Stimulated activated naive CD8-positive, alpha-beta T cell treated with anti-CD3 and anti-CD28 coated beads, Interleukin-15, Interleukin-2, amounts not matched to agents 100 ng/mL and 50 ng/mL, for 24 hours (primary cell): ENCODE measurements at regions not wholly inside any gene's neighbourhood (a gene's known extent, or its start where the extent isn't known, plus 50 kb on each side); places are given as distances from the start of the nearest gene placed in this dataset.

Source experiments
- H3K27ac Mint-ChIP-seq: one replicate; pipeline ENCODE4 v1.8.0; 2021; ENCODE audit warnings: mild to moderate bottlenecking, mixed read lengths
- H3K27me3 Mint-ChIP-seq: one replicate; pipeline ENCODE4 v1.8.0; 2021; ENCODE audit warnings: mixed read lengths
- H3K36me3 Mint-ChIP-seq: one replicate; pipeline ENCODE4 v1.8.0; 2021; ENCODE audit warnings: low read depth, mixed read lengths
- H3K4me1 Mint-ChIP-seq: one replicate; pipeline ENCODE4 v1.8.0; 2021; ENCODE audit warnings: low read depth, mixed read lengths
- H3K4me3 Mint-ChIP-seq: one replicate; pipeline ENCODE4 v1.8.0; 2021; ENCODE audit warnings: mild to moderate bottlenecking, mixed read lengths
- H3K9me3 Mint-ChIP-seq: one replicate; pipeline ENCODE4 v1.8.0; 2021; ENCODE audit warnings: mixed read lengths

DNA sequence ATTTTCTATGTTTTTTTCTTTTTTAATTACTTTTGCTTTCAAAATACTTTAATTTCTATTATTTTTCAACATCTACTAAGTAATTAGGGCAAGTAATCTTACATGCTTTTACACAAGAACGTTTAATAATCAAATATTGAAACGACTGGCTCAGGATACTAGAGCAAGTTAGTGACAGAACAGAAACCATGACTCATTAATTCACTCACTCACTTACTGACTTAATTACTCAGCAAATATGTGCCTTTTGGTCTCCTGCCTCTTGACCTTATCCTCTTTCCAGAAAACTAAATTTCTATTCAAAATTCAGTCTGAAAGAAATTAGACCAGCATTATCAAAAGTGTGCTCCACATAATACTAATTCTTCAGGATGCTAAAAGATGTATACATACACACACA, 314.9 kb upstream of the TEX13C start:
- Mint-ChIP-seq H3K4me1 (no peaks in the 10 kb centered on the region), H3K27me3 (no peaks in the 10 kb centered on the region), H3K4me3 (no peak overlapping the region), H3K9me3 (peaks cover 3% of the 10 kb centered on the region), H3K27ac (no peak overlapping the region), H3K36me3 (no peaks in the 10 kb centered on the region)

DNA sequence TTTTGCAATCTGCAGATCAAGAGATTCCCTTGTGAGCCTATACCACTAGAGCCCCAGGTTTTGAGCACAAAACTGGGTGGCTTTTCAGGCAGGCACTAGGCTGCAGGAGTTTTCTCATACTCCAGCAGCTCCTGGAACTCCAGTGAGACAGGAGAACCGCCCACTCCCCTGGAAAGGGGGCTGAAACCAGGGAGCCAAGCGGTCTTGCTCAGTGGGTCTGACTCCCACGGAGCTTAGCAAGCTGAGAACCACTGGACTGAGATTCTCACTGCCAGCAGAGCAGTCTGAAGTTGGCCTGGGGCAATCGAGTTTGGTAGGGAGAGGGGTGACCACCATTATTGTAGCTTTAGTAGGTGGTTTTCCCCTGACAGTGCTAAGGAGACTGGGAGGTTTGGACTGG, 313.8 kb upstream of the TEX13C start:
- H3K27me3 Mint-ChIP-seq: no peaks in the 10 kb centered on the region
- H3K27ac Mint-ChIP-seq: no peak overlapping the region
- no peaks in the 10 kb centered on the region for H3K36me3 Mint-ChIP-seq
- H3K4me3 Mint-ChIP-seq: no peak overlapping the region
- no peaks in the 10 kb centered on the region for H3K4me1 Mint-ChIP-seq
- H3K9me3 Mint-ChIP-seq: peaks cover 3% of the 10 kb centered on the region

DNA sequence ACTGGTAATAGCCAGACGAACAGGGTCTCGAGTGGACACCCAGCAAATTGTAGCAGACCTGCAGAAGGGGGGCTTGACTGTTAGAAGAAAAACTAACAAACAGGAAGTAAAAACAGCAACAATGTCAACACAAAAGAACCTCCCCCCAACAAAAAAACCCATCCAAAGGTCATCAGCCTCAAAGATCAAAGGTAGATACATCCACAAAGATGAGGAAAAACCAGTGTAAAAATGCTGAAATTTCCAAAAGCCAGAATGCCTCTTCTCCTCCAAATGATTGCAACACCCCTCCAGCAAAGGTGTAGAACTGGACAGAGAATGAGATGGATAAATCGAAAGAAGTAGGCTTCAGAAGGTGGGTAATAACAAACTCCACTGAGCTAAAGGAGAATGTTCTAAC, 313.0 kb upstream of the TEX13C start:
- Mint-ChIP-seq H3K4me1 (no peaks in the 10 kb centered on the region), H3K27me3 (no peaks in the 10 kb centered on the region), H3K9me3 (peaks cover 3% of the 10 kb centered on the region), H3K36me3 (no peaks in the 10 kb centered on the region), H3K4me3 (no peak overlapping the region), H3K27ac (no peak overlapping the region)

DNA sequence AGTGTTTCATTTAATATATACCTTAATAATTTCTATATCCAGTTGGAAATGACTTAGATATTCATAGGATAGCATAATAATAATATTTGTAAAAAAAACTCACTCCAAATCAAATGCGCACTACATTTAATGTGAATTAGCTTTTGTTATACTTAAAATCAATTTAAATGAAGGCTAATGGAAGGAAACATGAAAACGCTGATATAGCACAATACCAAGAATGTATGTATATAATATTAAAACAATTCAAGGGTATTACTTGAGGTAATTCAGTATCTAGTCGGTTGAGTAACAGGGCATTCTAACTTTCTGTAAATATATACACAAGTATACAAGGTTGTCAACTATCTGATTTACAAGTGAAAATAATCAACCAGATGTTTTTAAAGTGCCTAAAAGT, 307.1 kb upstream of the TEX13C start:
- Mint-ChIP-seq H3K4me3 (no peak overlapping the region), H3K27ac (no peak overlapping the region), H3K4me1 (no peaks in the 10 kb centered on the region), H3K27me3 (no peaks in the 10 kb centered on the region), H3K9me3 (no peaks in the 10 kb centered on the region), H3K36me3 (no peaks in the 10 kb centered on the region)

DNA sequence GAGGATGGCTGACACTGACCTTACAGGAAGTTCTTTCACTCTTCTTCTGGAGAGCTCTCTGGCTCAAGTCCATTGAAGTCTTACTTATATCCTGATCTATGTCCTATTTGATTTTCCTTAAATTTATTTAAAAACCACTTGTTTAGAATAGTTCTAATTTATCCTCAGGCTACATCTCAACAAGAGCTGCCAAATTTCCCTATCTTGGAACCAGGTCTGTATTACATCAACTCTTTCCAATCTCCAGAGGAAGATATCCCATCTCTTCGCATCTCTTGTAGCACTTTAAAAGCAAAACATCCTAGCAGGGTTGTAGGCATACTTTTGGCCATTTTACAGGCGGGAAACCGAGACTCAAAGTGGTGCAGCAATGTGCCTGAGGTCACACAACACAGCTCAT, 290.5 kb upstream of the TEX13C start:
- Mint-ChIP-seq H3K36me3 (no peaks in the 10 kb centered on the region), H3K4me1 (no peaks in the 10 kb centered on the region), H3K27me3 (no peaks in the 10 kb centered on the region), H3K27ac (no peak overlapping the region), H3K9me3 (no peaks in the 10 kb centered on the region), H3K4me3 (no peak overlapping the region)
